ENCODE measurements at regions not wholly inside any gene's neighbourhood (a gene's known extent, or its start where the extent isn't known, plus 50 kb on each side); places are given as distances from the start of the nearest gene placed in this dataset.

GRCh38 chr3:21158861-21159542, 592.0 kb downstream of the ZNF385D start:
- DNase-seq: no peak

GRCh38 chr3:21154911-21155310, 596.1 kb downstream of the ZNF385D start:
- Histone ChIP-seq H3K27me3 (ENCODE audit: control insufficient read depth in 1 of 2, insufficient read depth in 2 of 2, low read length in 2 of 2) (no peaks in the 10 kb centered on the region), H3K27ac (ENCODE audit: low read depth in 1 of 2, low read length in 2 of 2) (no peak overlapping the region), H3K4me1 (ENCODE audit: insufficient read depth, low read length) (no peaks in the 10 kb centered on the region), H3K9me3 (ENCODE audit: control insufficient read depth in 1 of 2, insufficient read depth in 1 of 2, low read length in 2 of 2) (peaks cover 0 to 8% of the 10 kb centered on the region in 2 experiments), H3K4me3 (ENCODE audit: low read length) (no peak overlapping the region), H3K36me3 (ENCODE audit: insufficient read depth, low read length) (no peaks in the 10 kb centered on the region)
- ATAC-seq (ENCODE audit: poor library complexity) (no peak), DNase-seq (no peak)
- H3K4me1 Mint-ChIP-seq (ENCODE audit: low read depth): no peaks in the 10 kb centered on the region
- intact Hi-C loops (cut with DNase I, micrococcal nuclease): no loop called here
- ChIA-PET CTCF (no interaction called here), POLR2A (no interaction called here)
- no peak overlapping the region for H3K27ac Mint-ChIP-seq
- H3K9me3 Mint-ChIP-seq: peaks cover 10% of the 10 kb centered on the region
- H3K36me3 Mint-ChIP-seq (ENCODE audit: low read depth): no peaks in the 10 kb centered on the region
- no peak for TF ChIP-seq CTCF (IDR thresholded peaks at IDR 0.05)
- no peaks in the 10 kb centered on the region for H3K27me3 Mint-ChIP-seq
- no peak overlapping the region for H3K4me3 Mint-ChIP-seq

More at GRCh38 chr3:21158861-21159542, 592.0 kb downstream of the ZNF385D start:
- H3K4me3 ChIP-seq (ENCODE audit: low read length): no peak overlapping the region
- no peaks in the 10 kb centered on the region for H3K27me3 ChIP-seq (ENCODE audit: control insufficient read depth in 1 of 2, insufficient read depth in 2 of 2, low read length in 2 of 2)
- no peak overlapping the region for H3K27ac ChIP-seq (ENCODE audit: low read depth in 1 of 2, low read length in 2 of 2)
- H3K9me3 ChIP-seq (ENCODE audit: control insufficient read depth in 1 of 2, insufficient read depth in 1 of 2, low read length in 2 of 2): peaks cover 0 to 8% of the 10 kb centered on the region in 2 experiments
- peaks cover 17% of the 10 kb centered on the region for H3K9me3 Mint-ChIP-seq
- intact Hi-C loops (cut with DNase I, micrococcal nuclease): no loop called here
- H3K4me1 Mint-ChIP-seq (ENCODE audit: low read depth): no peaks in the 10 kb centered on the region
- H3K4me1 ChIP-seq (ENCODE audit: insufficient read depth, low read length): no peaks in the 10 kb centered on the region
- H3K36me3 Mint-ChIP-seq (ENCODE audit: low read depth): no peaks in the 10 kb centered on the region
- H3K27ac Mint-ChIP-seq: no peak overlapping the region
- no peak overlapping the region for H3K4me3 Mint-ChIP-seq
- CTCF ChIA-PET: no interaction called here
- POLR2A ChIA-PET: no interaction called here
- H3K27me3 Mint-ChIP-seq: no peaks in the 10 kb centered on the region
- no peak for ATAC-seq (ENCODE audit: poor library complexity)
- no peak for TF ChIP-seq CTCF (IDR thresholded peaks at IDR 0.05)
- no peaks in the 10 kb centered on the region for H3K36me3 ChIP-seq (ENCODE audit: insufficient read depth, low read length)

DNA sequence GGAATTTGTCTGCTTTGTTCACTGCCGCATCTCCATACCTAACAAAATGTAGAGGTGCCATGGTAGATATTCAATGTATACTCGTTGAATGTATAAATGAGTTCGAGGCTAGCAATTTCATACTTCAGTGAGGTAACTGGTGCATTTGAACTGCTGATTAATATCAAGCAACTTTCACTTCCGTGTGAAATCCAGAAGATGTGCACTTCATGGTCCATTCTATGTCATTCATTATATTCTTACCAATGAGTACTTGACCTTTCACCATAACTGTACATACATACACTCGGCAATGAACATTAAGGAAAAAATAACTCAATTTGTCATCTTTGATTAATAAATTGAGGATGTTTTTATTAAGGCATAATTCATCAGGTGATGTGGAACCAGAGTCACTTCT, 598.5 kb downstream of the ZNF385D start:
- H3K9me3 ChIP-seq (ENCODE audit: control insufficient read depth in 1 of 2, insufficient read depth in 1 of 2, low read length in 2 of 2): peaks cover 3% of the 10 kb centered on the region in 2 experiments
- no peak overlapping the region for H3K27ac ChIP-seq (ENCODE audit: low read depth in 1 of 2, low read length in 2 of 2)
- no peak for ATAC-seq (ENCODE audit: poor library complexity)
- H3K36me3 Mint-ChIP-seq (ENCODE audit: low read depth): no peaks in the 10 kb centered on the region
- H3K4me3 Mint-ChIP-seq: no peak overlapping the region
- no peaks in the 10 kb centered on the region for H3K36me3 ChIP-seq (ENCODE audit: insufficient read depth, low read length)
- CTCF ChIA-PET: no interaction called here
- H3K4me1 Mint-ChIP-seq (ENCODE audit: low read depth): no peaks in the 10 kb centered on the region
- DNase-seq: no peak
- no peaks in the 10 kb centered on the region for H3K27me3 Mint-ChIP-seq
- no peak for TF ChIP-seq CTCF (IDR thresholded peaks at IDR 0.05)
- H3K9me3 Mint-ChIP-seq: peaks cover 4% of the 10 kb centered on the region
- H3K27me3 ChIP-seq (ENCODE audit: control insufficient read depth in 1 of 2, insufficient read depth in 2 of 2, low read length in 2 of 2): no peaks in the 10 kb centered on the region
- H3K4me3 ChIP-seq (ENCODE audit: low read length): no peak overlapping the region
- POLR2A ChIA-PET: no interaction called here
- H3K27ac Mint-ChIP-seq: no peak overlapping the region
- intact Hi-C loops (cut with DNase I, micrococcal nuclease): no loop called here
- H3K4me1 ChIP-seq (ENCODE audit: insufficient read depth, low read length): no peaks in the 10 kb centered on the region
